ENCODE measurements at regions not wholly inside any gene's neighbourhood (a gene's known extent, or its start where the extent isn't known, plus 50 kb on each side); places are given as distances from the start of the nearest gene placed in this dataset.

DNA sequence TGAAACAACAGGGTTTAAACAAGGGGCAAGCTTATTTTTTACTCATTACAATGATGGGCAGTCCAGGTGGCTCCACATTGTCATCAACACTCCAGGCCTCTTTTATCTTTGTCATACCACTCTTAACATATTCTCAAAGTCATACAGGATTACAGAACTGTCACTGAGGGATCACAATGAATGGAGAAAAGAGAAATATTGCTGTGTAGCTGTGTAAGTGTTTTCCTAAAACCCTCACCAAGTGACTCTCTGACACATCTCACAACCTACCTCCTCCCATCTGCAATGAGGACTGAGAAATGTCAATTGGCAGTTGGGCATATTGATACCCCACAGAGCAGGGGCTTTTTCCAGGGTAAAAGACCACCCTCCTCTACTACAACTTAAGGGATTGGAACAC, 562.1 kb downstream of the TBC1D4 start:
- TF ChIP-seq CTCF (conservative IDR thresholded peaks at IDR 0.05; ENCODE audit: low read depth in 2 of 2) (no peak), EZH2 (IDR thresholded peaks at IDR 0.05; ENCODE audit: low read depth, unreplicated experiment) (no peak), EZH2phosphoT487 (IDR thresholded peaks at IDR 0.05; ENCODE audit: unreplicated experiment) (no peak)
